ENCODE measurements at regions not wholly inside any gene's neighbourhood (a gene's known extent, or its start where the extent isn't known, plus 50 kb on each side); places are given as distances from the start of the nearest gene placed in this dataset.
"Not testable (repeated sequence)": the region's sequence is repeated elsewhere in the genome, so short reads cannot be mapped to it uniquely, and the experiment has no call there.

- H3K9me3 Mint-ChIP-seq; H3K27me3 Mint-ChIP-seq (ENCODE audit: low read depth); DNase-seq (ENCODE audit: low spot score); H3K4me3 Mint-ChIP-seq; H3K36me3 Mint-ChIP-seq (ENCODE audit: low read depth); H3K27ac Mint-ChIP-seq; H3K4me1 Mint-ChIP-seq (ENCODE audit: low read depth): not testable (repeated sequence)
These were observed 317.8 kb upstream of the IRS4 start for GRCh38 chrX:109054181-109054581.

DNA sequence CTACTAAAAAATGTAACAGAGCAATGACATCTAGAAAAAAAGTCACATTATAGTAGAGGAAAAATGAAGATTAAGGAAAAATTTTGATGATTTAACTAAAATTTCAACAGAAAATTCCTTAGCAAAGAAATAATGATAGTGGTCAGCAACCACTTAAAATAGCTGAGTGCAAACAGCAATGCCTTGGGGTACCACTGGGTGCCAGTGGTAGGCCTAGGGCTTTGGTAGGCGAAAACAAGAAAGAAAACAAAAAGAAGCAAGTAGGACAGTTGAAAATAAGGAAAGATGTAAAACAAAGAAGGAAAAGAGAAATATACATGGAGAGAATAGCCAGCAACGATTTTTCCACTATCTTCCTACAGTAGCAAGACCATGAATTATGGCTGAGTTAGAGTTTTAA, 313.5 kb upstream of the IRS4 start:
- no peak for DNase-seq (ENCODE audit: low spot score)
- Mint-ChIP-seq H3K27me3 (ENCODE audit: low read depth) (no peaks in the 10 kb centered on the region), H3K9me3 (peaks cover 6% of the 10 kb centered on the region), H3K27ac (no peak overlapping the region), H3K4me1 (ENCODE audit: low read depth) (no peaks in the 10 kb centered on the region), H3K4me3 (no peak overlapping the region), H3K36me3 (ENCODE audit: low read depth) (no peaks in the 10 kb centered on the region)

GRCh38 chrX:109049416-109049815, 313.1 kb upstream of the IRS4 start:
- H3K9me3 Mint-ChIP-seq: peaks cover 6% of the 10 kb centered on the region
- no peaks in the 10 kb centered on the region for H3K27me3 Mint-ChIP-seq (ENCODE audit: low read depth)
- no peak overlapping the region for H3K4me3 Mint-ChIP-seq
- H3K4me1 Mint-ChIP-seq (ENCODE audit: low read depth): no peaks in the 10 kb centered on the region
- DNase-seq (ENCODE audit: low spot score): no peak
- no peak overlapping the region for H3K27ac Mint-ChIP-seq
- H3K36me3 Mint-ChIP-seq (ENCODE audit: low read depth): no peaks in the 10 kb centered on the region

DNA sequence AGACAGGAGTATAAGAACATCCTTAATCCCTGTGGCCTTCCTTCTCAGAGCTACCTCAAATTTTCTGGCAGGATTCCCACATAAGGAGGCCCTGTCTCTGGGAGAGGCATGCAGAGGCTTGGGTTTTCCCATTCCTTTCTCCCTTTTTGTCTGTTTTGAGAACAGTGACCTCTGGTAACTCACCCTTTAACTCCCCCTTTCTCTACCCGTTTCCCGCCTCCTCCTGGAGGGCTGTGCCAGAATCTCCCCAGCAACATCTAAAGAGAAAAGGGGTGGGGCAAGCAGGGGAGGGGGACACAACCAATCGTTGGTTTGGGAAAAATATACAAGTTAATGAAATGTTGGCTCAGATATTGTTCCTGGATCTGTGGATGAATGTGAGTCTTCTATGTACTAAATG, 303.7 kb upstream of the IRS4 start:
- Mint-ChIP-seq H3K27me3 (ENCODE audit: low read depth) (no peaks in the 10 kb centered on the region), H3K9me3 (peaks cover 5% of the 10 kb centered on the region)

GRCh38 chrX:109036624-109037023, 300.3 kb upstream of the IRS4 start:
- DNase-seq (ENCODE audit: low spot score): no peak
- H3K36me3 Mint-ChIP-seq (ENCODE audit: low read depth): no peaks in the 10 kb centered on the region
- no peaks in the 10 kb centered on the region for H3K4me1 Mint-ChIP-seq (ENCODE audit: low read depth)
- H3K9me3 Mint-ChIP-seq: peaks cover 11% of the 10 kb centered on the region
- H3K27me3 Mint-ChIP-seq (ENCODE audit: low read depth): no peaks in the 10 kb centered on the region
- no peak overlapping the region for H3K27ac Mint-ChIP-seq
- no peak overlapping the region for H3K4me3 Mint-ChIP-seq

More for the DNA sequence above, 303.7 kb upstream of the IRS4 start:
- Mint-ChIP-seq H3K36me3 (ENCODE audit: low read depth) (no peaks in the 10 kb centered on the region), H3K27ac (no peak overlapping the region), H3K4me1 (ENCODE audit: low read depth) (no peaks in the 10 kb centered on the region), H3K4me3 (no peak overlapping the region)
- no peak for DNase-seq (ENCODE audit: low spot score)

- H3K9me3 Mint-ChIP-seq: no peaks in the 10 kb centered on the region
- DNase-seq (ENCODE audit: low spot score): no peak
- H3K36me3 Mint-ChIP-seq (ENCODE audit: low read depth): no peaks in the 10 kb centered on the region
- no peak overlapping the region for H3K4me3 Mint-ChIP-seq
- H3K4me1 Mint-ChIP-seq (ENCODE audit: low read depth): no peaks in the 10 kb centered on the region
- no peak overlapping the region for H3K27ac Mint-ChIP-seq
- H3K27me3 Mint-ChIP-seq (ENCODE audit: low read depth): no peaks in the 10 kb centered on the region
These were observed 257.5 kb upstream of the IRS4 start for GRCh38 chrX:108993909-108994308.

GRCh38 chrX:108972899-108973298, 236.5 kb upstream of the IRS4 start:
- not testable (repeated sequence) for H3K4me1 Mint-ChIP-seq (ENCODE audit: low read depth); H3K9me3 Mint-ChIP-seq

GRCh38 chrX:108947205-108947604, 210.8 kb upstream of the IRS4 start:
- no peaks in the 10 kb centered on the region for H3K4me1 Mint-ChIP-seq (ENCODE audit: low read depth)
- DNase-seq (ENCODE audit: low spot score): no peak
- no peak overlapping the region for H3K4me3 Mint-ChIP-seq
- no peaks in the 10 kb centered on the region for H3K27me3 Mint-ChIP-seq (ENCODE audit: low read depth)
- H3K36me3 Mint-ChIP-seq (ENCODE audit: low read depth): no peaks in the 10 kb centered on the region
- peaks cover 3% of the 10 kb centered on the region for H3K9me3 Mint-ChIP-seq
- H3K27ac Mint-ChIP-seq: no peak overlapping the region

More at GRCh38 chrX:108972899-108973298, 236.5 kb upstream of the IRS4 start:
- not testable (repeated sequence) for H3K27ac Mint-ChIP-seq; H3K27me3 Mint-ChIP-seq (ENCODE audit: low read depth); DNase-seq (ENCODE audit: low spot score); H3K36me3 Mint-ChIP-seq (ENCODE audit: low read depth); H3K4me3 Mint-ChIP-seq

- DNase-seq (ENCODE audit: low spot score): no peak
- Mint-ChIP-seq H3K27ac (no peak overlapping the region), H3K36me3 (ENCODE audit: low read depth) (no peaks in the 10 kb centered on the region), H3K4me1 (ENCODE audit: low read depth) (no peaks in the 10 kb centered on the region), H3K9me3 (peaks cover 6% of the 10 kb centered on the region), H3K4me3 (no peak overlapping the region), H3K27me3 (ENCODE audit: low read depth) (no peaks in the 10 kb centered on the region)
These were observed 210.2 kb upstream of the IRS4 start for GRCh38 chrX:108946531-108946930.

DNA sequence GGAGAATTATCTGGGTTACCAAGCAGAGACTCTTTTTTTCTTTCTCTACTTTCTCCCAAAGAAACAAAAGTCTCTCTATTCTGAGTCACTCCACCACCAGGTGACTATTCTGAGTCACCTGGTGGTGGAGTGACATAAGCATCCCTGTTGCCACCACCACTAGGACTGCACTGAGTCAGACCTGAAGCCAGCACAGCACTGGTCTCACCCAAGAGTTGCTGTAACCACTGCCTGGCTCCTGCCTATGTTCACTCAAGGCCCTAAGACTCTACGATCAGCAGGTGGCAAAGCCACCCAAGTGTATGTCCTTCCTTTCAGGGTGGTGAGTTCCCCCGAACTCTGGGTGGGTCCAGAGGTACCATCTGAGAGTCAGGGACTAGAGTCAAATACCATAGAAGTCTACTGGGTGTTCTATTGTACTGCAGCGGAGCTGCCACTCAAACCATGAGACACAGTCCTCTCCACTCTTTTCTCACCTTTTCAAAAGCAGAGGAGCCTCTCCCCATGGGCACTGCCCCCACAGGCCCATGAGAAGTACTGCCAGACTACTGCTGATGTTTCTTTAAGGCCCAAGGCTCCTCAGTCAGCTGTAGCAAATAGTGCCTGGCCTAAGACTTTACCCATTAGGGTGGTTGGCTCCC, 209.6 kb upstream of the IRS4 start:
- no peak for DNase-seq (ENCODE audit: low spot score)
- H3K4me1 Mint-ChIP-seq (ENCODE audit: low read depth): no peaks in the 10 kb centered on the region

DNA sequence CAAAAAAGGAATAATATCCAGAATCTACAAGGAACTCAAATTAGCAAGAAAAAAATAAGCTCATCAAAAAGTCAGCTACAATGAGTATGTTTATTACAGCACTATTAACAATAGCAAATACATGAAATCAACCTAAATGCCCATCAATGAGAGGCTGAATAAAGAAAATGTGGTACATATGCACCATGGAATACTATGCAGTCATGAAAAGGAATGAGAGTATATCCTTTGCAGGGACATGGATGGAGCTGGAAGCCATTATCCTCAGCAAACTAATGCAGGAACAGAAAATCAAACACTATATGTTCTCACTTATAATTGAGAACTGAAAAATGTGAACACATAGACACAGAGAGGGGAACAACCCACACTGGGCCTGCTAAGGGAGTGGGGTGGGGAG, 178.4 kb upstream of the IRS4 start:
- H3K27me3 Mint-ChIP-seq (ENCODE audit: low read depth): no peaks in the 10 kb centered on the region
- no peak overlapping the region for H3K4me3 Mint-ChIP-seq
- no peak overlapping the region for H3K27ac Mint-ChIP-seq
- peaks cover 24% of the 10 kb centered on the region for H3K9me3 Mint-ChIP-seq
- H3K4me1 Mint-ChIP-seq (ENCODE audit: low read depth): no peaks in the 10 kb centered on the region
- DNase-seq (ENCODE audit: low spot score): no peak
- H3K36me3 Mint-ChIP-seq (ENCODE audit: low read depth): no peaks in the 10 kb centered on the region

More for the DNA sequence above, 209.6 kb upstream of the IRS4 start:
- Mint-ChIP-seq H3K4me3 (no peak overlapping the region), H3K9me3 (peaks cover 11% of the 10 kb centered on the region), H3K36me3 (ENCODE audit: low read depth) (no peaks in the 10 kb centered on the region), H3K27ac (no peak overlapping the region), H3K27me3 (ENCODE audit: low read depth) (no peaks in the 10 kb centered on the region)

DNA sequence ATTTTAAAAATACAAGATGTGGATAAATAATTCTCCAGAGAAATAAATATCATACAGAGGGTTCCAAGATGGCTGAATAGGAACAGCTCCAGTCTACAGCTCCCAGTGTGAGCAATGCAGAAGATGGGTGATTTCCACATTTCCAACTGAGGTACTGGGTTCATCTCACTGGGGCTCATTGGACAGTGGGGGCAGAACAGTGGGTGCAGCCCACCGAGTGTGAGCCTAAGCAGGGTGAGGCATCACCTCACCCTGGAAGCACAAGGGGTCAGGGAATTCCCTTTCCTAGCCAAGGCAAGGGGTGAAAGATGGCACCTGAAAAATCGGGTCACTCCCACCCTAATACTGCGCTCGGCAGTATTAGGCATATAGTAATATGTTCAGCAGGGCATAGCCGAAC, 167.5 kb upstream of the IRS4 start:
- not testable (repeated sequence) for H3K27me3 Mint-ChIP-seq (ENCODE audit: low read depth); H3K27ac Mint-ChIP-seq; H3K36me3 Mint-ChIP-seq (ENCODE audit: low read depth); DNase-seq (ENCODE audit: low spot score); H3K9me3 Mint-ChIP-seq; H3K4me3 Mint-ChIP-seq; H3K4me1 Mint-ChIP-seq (ENCODE audit: low read depth)

GRCh38 chrX:108900333-108900732, 164.0 kb upstream of the IRS4 start:
- Mint-ChIP-seq H3K27me3 (ENCODE audit: low read depth) (no peaks in the 10 kb centered on the region), H3K27ac (no peak overlapping the region), H3K9me3 (peaks cover 14% of the 10 kb centered on the region), H3K4me3 (no peak overlapping the region), H3K4me1 (ENCODE audit: low read depth) (no peaks in the 10 kb centered on the region), H3K36me3 (ENCODE audit: low read depth) (no peaks in the 10 kb centered on the region)
- DNase-seq (ENCODE audit: low spot score): no peak

GRCh38 chrX:108896349-108896748, 160.0 kb upstream of the IRS4 start:
- not testable (repeated sequence) for H3K36me3 Mint-ChIP-seq (ENCODE audit: low read depth); H3K27me3 Mint-ChIP-seq (ENCODE audit: low read depth); DNase-seq (ENCODE audit: low spot score); H3K27ac Mint-ChIP-seq; H3K4me3 Mint-ChIP-seq; H3K9me3 Mint-ChIP-seq; H3K4me1 Mint-ChIP-seq (ENCODE audit: low read depth)

DNA sequence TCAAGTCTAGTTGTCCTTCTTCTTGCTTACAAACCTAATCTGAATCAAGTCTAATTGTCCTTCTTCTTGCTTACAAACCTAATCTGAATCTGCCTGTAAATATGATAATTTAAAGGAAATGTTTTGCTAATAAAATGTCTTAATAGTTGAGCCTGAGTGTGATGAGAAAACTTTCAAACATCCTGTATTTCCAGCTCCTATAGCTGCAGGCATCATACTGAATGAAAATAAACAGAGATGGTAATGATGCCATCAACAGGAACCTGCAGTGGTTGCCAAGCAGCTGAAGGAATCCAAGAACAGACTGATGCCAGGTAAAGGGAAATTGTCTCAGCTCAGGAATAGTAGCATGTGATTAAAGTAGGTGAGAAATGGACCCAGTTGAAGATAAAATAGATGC, 156.1 kb upstream of the IRS4 start:
- Mint-ChIP-seq H3K4me3 (no peak overlapping the region), H3K36me3 (ENCODE audit: low read depth) (no peaks in the 10 kb centered on the region), H3K9me3 (peaks cover 11% of the 10 kb centered on the region), H3K27me3 (ENCODE audit: low read depth) (no peaks in the 10 kb centered on the region), H3K4me1 (ENCODE audit: low read depth) (no peaks in the 10 kb centered on the region), H3K27ac (no peak overlapping the region)
- no peak for DNase-seq (ENCODE audit: low spot score)

All from T-helper 2 cell treated with Interferon-gamma antibody and Interleukin-4, amounts not matched to agents 5 μg/mL and 100 μg/mL, for 36 hours (primary cell).